GM12892 (cell line): ENCODE measurements at regions not wholly inside any gene's neighbourhood (a gene's known extent, or its start where the extent isn't known, plus 50 kb on each side); places are given as distances from the start of the nearest gene placed in this dataset.
A peak's percentile ranks its signal among the peaks of the same experiment; 100 is the strongest.

Experiments used
- DNase-seq: peaks from one replicate; pipeline ENCODE4 v3.0.0; 2011; ENCODE audit not compliant: insufficient read length
- FAIRE-seq: peaks from 2 replicates; lab custom pipeline; 2011; peaks lifted over from hg19 to GRCh38; lab: Jason Lieb, UNC
- POLR2A ChIP-seq: IDR thresholded peaks from 2 replicates; pipeline ENCODE4 v1.6.1; 2011; ENCODE audit warnings: low read depth, low read length, control low read depth
- POLR2AphosphoS5 ChIP-seq: IDR thresholded peaks from 2 replicates; pipeline ENCODE4 v1.6.1; 2011; ENCODE audit warnings: low read depth, low read length, control low read depth
- TAF1 ChIP-seq: IDR thresholded peaks from 2 replicates; pipeline ENCODE4 v1.6.1; 2011; ENCODE audit warnings: low read depth, mild to moderate bottlenecking, control low read depth, low read length, borderline replicate concordance

GRCh38 chr6:132964101-132964867 lies 149.9 kb downstream of the RPS12 start:
- FAIRE-seq (peak; percentile 78), DNase-seq (no peak)

GRCh38 chr6:132964868-132965382 lies 150.6 kb downstream of the RPS12 start:
- FAIRE-seq, result no peak
- DNase-seq, result no peak
- TF ChIP-seq POLR2AphosphoS5 (no peak), TAF1 (no peak), POLR2A (no peak)

More at GRCh38 chr6:132964101-132964867, 149.9 kb downstream of the RPS12 start:
- TF ChIP-seq TAF1 (no peak), POLR2A (no peak)

- FAIRE-seq, result no peak
- DNase-seq, result no peak
- TF ChIP-seq POLR2A (no peak), TAF1 (no peak), POLR2AphosphoS5 (no peak)
Measured at GRCh38 chr6:132967871-132968270, 153.5 kb downstream of the RPS12 start.

- DNase-seq (no peak), FAIRE-seq (no peak)
- TF ChIP-seq POLR2A, result no peak
- TF ChIP-seq POLR2AphosphoS5, result no peak
- TF ChIP-seq TAF1, result no peak
Measured at GRCh38 chr6:132968419-132968950, 154.1 kb downstream of the RPS12 start.

- FAIRE-seq (no peak), DNase-seq (no peak)
- no peak for TF ChIP-seq POLR2AphosphoS5
- TF ChIP-seq POLR2A, result no peak
- TF ChIP-seq TAF1, result no peak
Measured at GRCh38 chr6:132969196-132969595, 154.8 kb downstream of the RPS12 start.

GRCh38 chr6:132971676-132972075 lies 157.3 kb downstream of the RPS12 start:
- DNase-seq (no peak), FAIRE-seq (no peak)
- TF ChIP-seq POLR2A, result no peak
- TF ChIP-seq POLR2AphosphoS5, result no peak
- TF ChIP-seq TAF1, result no peak

- no peak for DNase-seq
- FAIRE-seq, result no peak
- TF ChIP-seq TAF1, result no peak
- no peak for TF ChIP-seq POLR2A
- TF ChIP-seq POLR2AphosphoS5, result no peak
Measured at GRCh38 chr6:132972254-132972653, 157.9 kb downstream of the RPS12 start.

GRCh38 chr6:132972971-132973370 lies 158.6 kb downstream of the RPS12 start:
- no peak for DNase-seq
- no peak for TF ChIP-seq POLR2AphosphoS5
- no peak for TF ChIP-seq TAF1
- TF ChIP-seq POLR2A, result no peak
- no peak for FAIRE-seq

DNA sequence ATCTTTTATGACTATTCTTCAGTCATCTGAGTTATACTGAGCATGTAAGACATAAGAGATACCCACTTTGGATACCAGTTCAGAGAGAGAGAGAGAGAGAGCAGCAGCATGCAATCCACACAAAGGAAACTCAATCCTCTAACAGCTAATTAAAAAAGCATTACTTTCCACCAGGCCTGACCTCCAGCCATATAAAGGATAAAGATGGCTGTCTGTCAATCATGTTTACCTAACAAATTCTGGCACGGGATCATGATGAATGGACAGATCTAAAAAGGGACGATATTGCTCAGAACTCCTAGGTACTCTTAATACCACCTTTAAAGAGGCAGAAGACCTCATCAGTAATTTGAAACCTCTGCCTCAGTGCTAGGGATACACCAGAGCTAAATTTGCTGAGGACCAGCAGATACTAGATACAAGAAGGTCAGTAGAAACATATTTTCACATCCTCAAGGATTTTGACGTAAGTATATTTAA lies 159.2 kb downstream of the RPS12 start:
- FAIRE-seq (no peak), DNase-seq (no peak)
- TF ChIP-seq TAF1 (no peak), POLR2A (no peak), POLR2AphosphoS5 (no peak)

DNA sequence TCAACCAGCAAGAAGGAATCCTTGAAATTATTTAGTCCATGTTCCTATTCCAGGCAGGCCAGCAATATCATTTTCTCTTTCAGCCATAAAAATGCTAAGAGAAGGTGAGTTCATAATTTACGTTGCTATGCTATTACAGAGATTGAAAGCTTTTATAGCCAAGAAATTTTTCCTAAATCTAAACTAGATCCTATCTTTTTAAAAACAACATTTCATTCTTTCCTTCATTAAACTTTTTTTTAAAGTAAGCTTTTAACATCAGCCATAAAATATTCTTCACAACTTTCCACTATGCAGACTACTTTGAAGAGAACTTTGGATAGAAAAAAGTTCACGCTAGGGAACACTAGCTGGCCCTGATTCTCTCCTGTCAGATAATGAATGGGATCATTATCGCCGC lies 159.8 kb downstream of the RPS12 start:
- no peak for FAIRE-seq
- no peak for TF ChIP-seq POLR2A
- TF ChIP-seq POLR2AphosphoS5, result no peak
- TF ChIP-seq TAF1, result no peak
- no peak for DNase-seq

DNA sequence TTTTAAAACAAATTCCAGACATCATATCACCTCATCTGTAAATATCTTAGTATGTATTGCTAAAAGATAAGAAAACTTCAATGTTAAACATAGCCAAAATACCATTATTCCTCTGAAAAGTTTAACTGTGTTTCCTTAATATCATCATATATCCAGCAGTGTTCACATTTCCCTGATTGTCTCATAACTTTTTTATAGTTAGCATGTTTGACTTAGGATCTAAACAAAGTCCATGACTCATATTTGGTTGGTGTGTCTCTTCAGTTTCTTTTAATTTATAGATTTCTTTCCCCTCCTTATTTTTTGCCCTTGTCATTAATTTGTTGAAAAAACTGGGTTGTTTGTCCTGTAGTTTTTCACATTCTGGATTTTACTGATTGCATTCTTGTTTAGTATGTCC lies 163.0 kb downstream of the RPS12 start:
- FAIRE-seq, result no peak

More for the DNA sequence above, 163.0 kb downstream of the RPS12 start:
- TF ChIP-seq POLR2AphosphoS5 (no peak), TAF1 (no peak), POLR2A (no peak)
- DNase-seq, result no peak
